Gastrocnemius medialis (tissue), 4 donors: ENCODE measurements at regions not wholly inside any gene's neighbourhood (a gene's known extent, or its start where the extent isn't known, plus 50 kb on each side); places are given as distances from the start of the nearest gene placed in this dataset.

Experiments
- ATAC-seq, 2 donors: fragments of 150-250 bp; one replicate each; pipeline ENCODE4 v1.9.1; 2016
- DNase-seq, 2 donors: peaks; one replicate each; pipeline ENCODE4 v3.0.0-alpha.2; 2019
- H3K27ac ChIP-seq, 4 donors: fragments of 200-600 bp; sonication (generic); 1 replicate in 1 of 4; 2 replicates in 3 of 4; pipeline ENCODE4 v1.5.1; 2016 to 2018; ENCODE audit warnings: mild to moderate bottlenecking in 2 of 4, moderate library complexity in 1 of 4
- H3K27me3 ChIP-seq, 3 donors: fragments of 200-600 bp; sonication (generic) in 2 of 3; 1 replicate in 1 of 3; 2 replicates in 2 of 3; pipeline versions ENCODE4 v1.5.1 to v1.6.0; 2016 to 2019; ENCODE audit warnings: mild to moderate bottlenecking in 1 of 3, moderate library complexity in 1 of 3
- H3K36me3 ChIP-seq, 2 donors: fragments of 200-600 bp; sonication (generic) in 1 of 2; one replicate each; pipeline ENCODE4 v1.5.1; 2017 to 2018
- H3K4me1 ChIP-seq, 2 donors: fragments of 200-600 bp; sonication (generic) in 1 of 2; one replicate each; pipeline ENCODE4 v1.5.1; 2016 to 2017; ENCODE audit warnings: mild to moderate bottlenecking in 2 of 2
- H3K4me3 ChIP-seq, 4 donors: fragments of 200-600 bp; sonication (generic) in 3 of 4; 1 replicate in 1 of 4; 2 replicates in 3 of 4; pipeline ENCODE4 v1.5.1; 2016 to 2019; ENCODE audit warnings: mild to moderate bottlenecking in 2 of 4
- H3K9me3 ChIP-seq, 3 donors: fragments of 200-600 bp; sonication (generic) in 2 of 3; 1 replicate in 1 of 3; 2 replicates in 2 of 3; pipeline ENCODE4 v1.5.1; 2016 to 2019
- POLR2A ChIP-seq, 2 donors: fragments of 450-650 bp; IDR thresholded peaks; one replicate each; pipeline ENCODE4 v1.6.1; 2017; ENCODE audit warnings: antibody characterized with exemption in 2 of 2, mild to moderate bottlenecking in 2 of 2, moderate library complexity in 2 of 2
- in situ Hi-C, 4 donors: fragments of 200-750 bp; cut with MboI; loops; one replicate each; pipeline versions ENCODE4 v1.15.0 to v1.8.0; 2017; ENCODE audit warnings: low sequenced_read_pairs in 4 of 4
- intact Hi-C: fragments of 100-400 bp; cut with DNase I; formaldehyde crosslinking; loops from one replicate; pipeline ENCODE4 v1.15.1; 2023; ENCODE audit warnings: low total_unique reads
- TF ChIP-seq, protein P1 (sequence below), 5 experiments: fragments of 450-650 bp in 3 of 5; fragments of 200-600 bp in 2 of 5; sonication (generic) in 2 of 5; IDR thresholded peaks in 4 of 5; conservative IDR thresholded peaks in 1 of 5; 1 replicate in 4 of 5; 2 replicates in 1 of 5; pipeline ENCODE4 v1.5.1; 2016 to 2019; ENCODE audit warnings: antibody characterized with exemption in 5 of 5, mild to moderate bottlenecking in 3 of 5, moderate library complexity in 3 of 5

DNA sequence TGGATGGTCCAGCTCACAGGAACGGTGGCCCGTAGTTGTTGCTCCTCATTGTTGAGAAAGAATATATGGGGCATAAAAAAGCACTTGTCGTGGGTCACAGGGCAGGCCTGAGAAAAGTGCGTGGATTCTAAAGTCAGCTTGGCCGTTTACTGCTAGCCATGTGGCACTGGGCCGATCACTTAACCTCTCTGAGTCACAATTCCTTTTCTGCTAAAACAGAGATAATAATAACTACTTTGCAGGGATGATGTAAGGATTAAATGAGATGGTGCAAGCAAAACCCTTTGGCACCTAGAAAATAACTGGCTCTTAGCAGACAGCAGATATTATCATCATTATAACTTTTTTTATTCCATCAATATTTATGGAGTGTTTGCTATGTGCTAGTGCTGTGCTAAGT is 579.7 kb downstream of the CCDC171 start:
- DNase-seq (no peak), ATAC-seq (no peak)
- TF ChIP-seq, protein P1, sequence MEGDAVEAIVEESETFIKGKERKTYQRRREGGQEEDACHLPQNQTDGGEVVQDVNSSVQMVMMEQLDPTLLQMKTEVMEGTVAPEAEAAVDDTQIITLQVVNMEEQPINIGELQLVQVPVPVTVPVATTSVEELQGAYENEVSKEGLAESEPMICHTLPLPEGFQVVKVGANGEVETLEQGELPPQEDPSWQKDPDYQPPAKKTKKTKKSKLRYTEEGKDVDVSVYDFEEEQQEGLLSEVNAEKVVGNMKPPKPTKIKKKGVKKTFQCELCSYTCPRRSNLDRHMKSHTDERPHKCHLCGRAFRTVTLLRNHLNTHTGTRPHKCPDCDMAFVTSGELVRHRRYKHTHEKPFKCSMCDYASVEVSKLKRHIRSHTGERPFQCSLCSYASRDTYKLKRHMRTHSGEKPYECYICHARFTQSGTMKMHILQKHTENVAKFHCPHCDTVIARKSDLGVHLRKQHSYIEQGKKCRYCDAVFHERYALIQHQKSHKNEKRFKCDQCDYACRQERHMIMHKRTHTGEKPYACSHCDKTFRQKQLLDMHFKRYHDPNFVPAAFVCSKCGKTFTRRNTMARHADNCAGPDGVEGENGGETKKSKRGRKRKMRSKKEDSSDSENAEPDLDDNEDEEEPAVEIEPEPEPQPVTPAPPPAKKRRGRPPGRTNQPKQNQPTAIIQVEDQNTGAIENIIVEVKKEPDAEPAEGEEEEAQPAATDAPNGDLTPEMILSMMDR (IDR thresholded peaks at IDR 0.05 in 4 of 5, conservative IDR thresholded peaks at IDR 0.05 in 1 of 5) = no peak
- no peak for TF ChIP-seq POLR2A (IDR thresholded peaks at IDR 0.05)
- no peaks in the 10 kb centered on the region for H3K27me3 ChIP-seq
- H3K4me1 ChIP-seq = no peaks in the 10 kb centered on the region
- in situ Hi-C loops (no loop called here), intact Hi-C loops (loop anchor here (10.0 kb wide), 1 partner anchor 258 kb away; no protein-coding TSS in a partner anchor)
- no peaks in the 10 kb centered on the region for H3K9me3 ChIP-seq
- no peak overlapping the region for H3K4me3 ChIP-seq
- H3K27ac ChIP-seq = no peak overlapping the region
- H3K36me3 ChIP-seq = no peaks in the 10 kb centered on the region

DNA sequence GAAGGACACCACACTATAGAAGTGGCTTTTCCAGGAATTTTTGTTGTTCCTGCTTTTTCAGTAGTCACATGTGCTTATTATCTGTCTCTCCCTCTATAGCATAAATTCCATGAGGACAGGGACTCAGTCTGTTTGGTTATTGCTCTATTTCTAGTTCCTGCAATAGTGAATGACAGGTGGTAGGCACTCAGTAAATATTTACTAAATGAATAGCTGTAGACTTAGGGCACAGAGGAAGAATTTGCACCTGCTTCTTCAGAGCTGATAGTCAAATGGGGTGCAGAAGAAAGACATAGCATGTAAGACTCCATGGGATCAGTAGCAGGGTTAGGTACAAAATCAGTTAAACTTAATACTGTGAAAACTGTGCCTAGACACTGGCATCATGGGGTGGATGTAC is 580.2 kb downstream of the CCDC171 start:
- ATAC-seq (no peak), DNase-seq (no peak)
- Histone ChIP-seq H3K36me3 (no peaks in the 10 kb centered on the region), H3K27ac (no peak overlapping the region), H3K9me3 (no peaks in the 10 kb centered on the region), H3K27me3 (no peaks in the 10 kb centered on the region), H3K4me3 (no peak overlapping the region), H3K4me1 (no peaks in the 10 kb centered on the region)
- intact Hi-C loops (loop anchor here (10.0 kb wide), 1 partner anchor 258 kb away; no protein-coding TSS in a partner anchor), in situ Hi-C loops (no loop called here)
- TF ChIP-seq POLR2A (IDR thresholded peaks at IDR 0.05) = no peak
- TF ChIP-seq, protein P1 (IDR thresholded peaks at IDR 0.05 in 4 of 5, conservative IDR thresholded peaks at IDR 0.05 in 1 of 5) = no peak

DNA sequence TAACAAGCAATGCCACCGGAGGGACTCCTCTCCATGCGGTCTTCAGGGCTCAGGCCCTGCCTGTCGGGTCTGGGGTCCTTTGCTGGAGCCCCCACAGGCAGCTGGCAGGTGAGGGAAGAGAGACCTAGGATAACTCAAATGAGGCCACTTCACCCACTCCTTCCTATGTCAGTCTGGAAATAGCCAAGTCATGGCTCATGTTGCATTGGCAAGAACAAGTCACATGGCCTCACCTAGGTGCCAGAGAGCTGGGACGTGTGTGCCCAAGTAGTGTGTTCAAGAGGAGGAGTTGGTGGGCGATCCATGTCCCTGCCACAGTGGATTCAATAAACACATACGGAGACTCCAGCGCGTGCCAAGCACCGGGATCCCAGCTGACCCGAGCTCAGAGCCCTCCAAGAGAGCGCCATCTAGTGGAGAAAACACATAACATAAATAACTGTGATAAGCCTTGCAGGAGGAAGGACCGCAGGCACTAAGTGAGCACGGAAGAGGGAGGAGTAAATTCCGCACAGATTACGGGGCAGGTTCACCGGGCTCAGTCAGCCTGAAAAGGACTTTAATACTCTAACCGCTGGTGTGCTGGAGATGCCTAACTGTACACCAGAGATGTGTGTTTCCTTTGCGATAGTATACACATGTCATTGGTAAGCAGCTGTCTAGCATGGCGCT is 580.8 kb downstream of the CCDC171 start:
- Histone ChIP-seq H3K9me3 (no peaks in the 10 kb centered on the region), H3K27me3 (no peaks in the 10 kb centered on the region), H3K4me3 (no peak overlapping the region), H3K36me3 (no peaks in the 10 kb centered on the region), H3K27ac (no peak overlapping the region), H3K4me1 (no peaks in the 10 kb centered on the region)
- DNase-seq (peak in 1 of 2 donors; percentile 21), ATAC-seq (peak in 1 of 2 donors; percentile 40)
- intact Hi-C loops = loop anchor here (10.0 kb wide), 1 partner anchor 259 kb away; no protein-coding TSS in a partner anchor
- in situ Hi-C loops = no loop called here
- TF ChIP-seq POLR2A (IDR thresholded peaks at IDR 0.05) = no peak
- TF ChIP-seq, protein P1 (IDR thresholded peaks at IDR 0.05 in 4 of 5, conservative IDR thresholded peaks at IDR 0.05 in 1 of 5) = peak in 4 of 5 experiments; percentile 5 to 45 (median 32)

DNA sequence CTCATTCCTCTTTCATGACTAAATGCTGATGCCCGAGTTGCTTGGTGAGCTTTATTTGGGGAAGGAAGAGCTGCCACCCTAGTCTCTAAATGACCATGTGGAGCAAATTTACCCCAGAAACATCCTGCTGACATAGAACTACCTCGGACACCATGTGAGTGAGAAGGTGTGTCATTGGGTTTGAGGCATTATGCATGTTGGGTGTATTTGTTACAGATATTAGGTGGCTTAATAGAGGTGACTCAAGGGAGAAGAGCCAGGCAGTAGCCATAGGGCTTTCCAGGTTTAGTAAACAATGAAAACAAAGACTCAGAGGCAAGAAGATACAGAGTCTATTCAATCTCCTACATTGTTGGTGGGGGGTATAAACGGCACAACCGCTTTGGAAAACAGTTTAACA is 581.5 kb downstream of the CCDC171 start:
- H3K9me3 ChIP-seq = no peaks in the 10 kb centered on the region
- TF ChIP-seq POLR2A (IDR thresholded peaks at IDR 0.05) = no peak
- TF ChIP-seq, protein P1 (IDR thresholded peaks at IDR 0.05 in 4 of 5, conservative IDR thresholded peaks at IDR 0.05 in 1 of 5) = no peak
- H3K27me3 ChIP-seq = no peaks in the 10 kb centered on the region
- no peak overlapping the region for H3K27ac ChIP-seq
- intact Hi-C loops (loop anchor here (10.0 kb wide), 1 partner anchor 260 kb away; no protein-coding TSS in a partner anchor), in situ Hi-C loops (no loop called here)
- DNase-seq (no peak), ATAC-seq (no peak)
- H3K4me1 ChIP-seq = no peaks in the 10 kb centered on the region
- H3K4me3 ChIP-seq = no peak overlapping the region
- H3K36me3 ChIP-seq = no peaks in the 10 kb centered on the region
